ENCODE measurements at regions not wholly inside any gene's neighbourhood (a gene's known extent, or its start where the extent isn't known, plus 50 kb on each side); places are given as distances from the start of the nearest gene placed in this dataset.

- DNase-seq: no peak
These were observed 136.1 kb downstream of the PAPOLA start for GRCh38 chr14:96638041-96638855.

- no peak for DNase-seq
These were observed 137.4 kb downstream of the PAPOLA start for GRCh38 chr14:96639550-96639949.

GRCh38 chr14:96648506-96649326 is 146.5 kb downstream of the PAPOLA start:
- DNase-seq: no peak

- DNase-seq: no peak
These were observed 147.1 kb downstream of the PAPOLA start for GRCh38 chr14:96649327-96649601.

DNA sequence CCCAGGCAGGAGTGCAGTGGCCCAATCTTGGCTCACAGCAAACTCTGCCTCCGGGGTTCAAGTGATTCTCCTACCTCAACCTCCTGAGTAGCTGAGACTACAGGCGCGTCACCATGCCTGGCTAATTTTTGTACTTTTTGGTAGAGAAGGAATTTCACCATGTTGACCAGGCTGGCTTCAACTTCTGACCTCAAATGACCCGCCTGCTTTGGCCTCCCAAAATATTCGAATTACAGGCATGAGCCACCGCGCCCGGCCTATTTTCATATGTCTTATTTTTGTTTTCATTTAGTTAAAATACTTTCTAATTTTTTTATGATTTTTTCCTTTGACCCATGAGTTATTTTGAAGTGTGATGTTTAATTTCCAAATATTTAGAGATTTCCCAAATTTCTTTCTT is 143.6 kb upstream of the VRK1 start:
- DNase-seq: no peak

DNA sequence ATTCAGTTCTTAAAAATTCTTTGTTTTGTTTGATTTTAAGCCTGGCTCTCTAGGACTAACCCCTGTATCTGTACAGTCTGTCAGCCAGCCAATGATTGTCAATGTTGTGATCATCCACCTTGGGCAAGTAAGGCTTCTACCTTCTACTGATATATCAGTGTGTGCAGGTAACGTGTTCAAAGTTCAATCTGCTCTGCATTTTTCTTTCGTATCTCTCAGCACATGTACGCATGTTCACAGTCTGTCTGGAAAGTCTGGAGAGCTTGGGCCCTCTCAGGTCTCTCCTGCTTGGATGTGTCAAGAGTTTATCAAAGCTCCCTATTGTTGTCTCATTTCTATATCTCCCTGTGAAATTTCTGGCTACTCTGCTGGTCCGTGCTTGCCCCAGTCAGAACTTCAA is 138.6 kb upstream of the VRK1 start:
- no peak for DNase-seq

GRCh38 chr14:96660123-96660522 is 137.1 kb upstream of the VRK1 start:
- DNase-seq: no peak

GRCh38 chr14:96660667-96661066 is 136.5 kb upstream of the VRK1 start:
- no peak for DNase-seq

DNA sequence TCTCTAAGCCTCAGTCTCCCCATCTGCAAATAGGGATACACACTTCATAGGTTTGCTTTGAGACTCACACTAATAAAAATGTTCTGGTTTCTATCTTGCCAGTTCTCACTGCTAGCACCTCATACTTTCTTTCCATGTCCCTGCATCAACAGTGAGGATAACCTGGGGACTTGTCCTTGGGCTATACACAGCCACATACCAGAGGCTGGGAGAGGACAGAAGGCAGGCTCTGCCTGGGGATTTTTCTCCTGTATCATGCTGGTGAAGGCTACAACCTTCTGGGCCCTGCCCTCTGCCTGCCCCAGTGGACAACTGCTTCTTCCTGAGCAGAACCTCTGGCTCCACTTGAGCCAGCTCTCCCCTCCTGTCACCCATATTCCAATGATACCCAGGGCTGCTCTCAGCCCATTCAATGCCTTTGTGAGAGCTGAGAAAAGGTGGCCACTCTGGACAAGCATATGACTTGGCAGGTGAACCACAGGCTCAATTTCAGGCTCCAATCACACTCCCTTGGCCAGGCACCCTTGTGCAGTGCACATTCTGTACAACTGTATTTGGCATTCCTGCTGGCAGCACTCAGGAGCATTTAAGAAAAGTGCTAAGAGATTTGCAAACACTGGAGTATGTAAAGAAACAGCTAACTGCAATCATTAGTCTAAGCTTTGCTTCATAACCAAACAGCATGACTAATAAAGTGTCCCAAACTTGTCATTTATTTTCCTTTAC is 135.8 kb upstream of the VRK1 start:
- DNase-seq: no peak

DNA sequence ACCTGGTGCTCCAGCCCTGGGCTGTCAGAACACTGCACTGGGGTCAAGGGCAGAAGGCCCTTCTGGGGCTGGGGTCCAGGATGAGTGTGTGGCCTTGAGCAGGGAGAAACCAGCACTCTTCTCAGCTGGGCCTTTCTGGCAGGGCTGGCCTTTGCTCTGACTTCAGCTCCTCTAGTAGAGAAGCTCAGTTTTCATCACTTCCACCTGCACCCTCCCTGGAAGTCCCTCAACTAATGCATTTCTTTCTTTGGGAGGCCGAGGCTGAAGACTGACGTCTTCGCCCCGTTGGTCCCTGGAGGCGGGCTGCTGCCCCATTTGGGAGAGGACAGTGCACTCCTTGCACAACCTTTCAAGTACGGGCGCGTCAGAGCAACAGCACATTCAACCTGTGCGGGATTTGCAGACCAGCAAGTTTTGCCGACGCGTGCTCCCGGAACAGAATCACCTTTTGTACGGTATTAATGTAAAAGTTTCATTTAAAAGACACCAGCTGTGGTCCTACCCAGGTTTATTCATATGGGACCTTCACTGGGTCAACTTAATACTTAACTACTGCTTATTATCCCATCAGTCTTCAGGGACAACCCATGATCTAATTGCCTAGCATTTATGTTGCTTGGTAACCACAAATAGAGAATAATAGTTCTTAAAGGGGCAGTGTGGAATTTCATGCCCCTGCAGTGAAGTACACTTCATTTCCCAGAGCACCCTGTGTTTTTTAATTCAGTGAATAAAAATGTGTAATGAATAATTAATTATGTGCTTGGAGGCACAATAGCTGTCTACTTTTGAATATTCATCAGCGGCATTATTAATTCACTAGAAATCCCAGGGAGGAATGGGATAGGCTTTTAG is 134.8 kb upstream of the VRK1 start:
- DNase-seq: no peak

GRCh38 chr14:96663076-96663475 is 134.1 kb upstream of the VRK1 start:
- DNase-seq: no peak

- DNase-seq: no peak
These were observed 133.6 kb upstream of the VRK1 start for GRCh38 chr14:96663491-96664067.

- DNase-seq: no peak
These were observed 131.1 kb upstream of the VRK1 start for GRCh38 chr14:96666088-96666487.

GRCh38 chr14:96670391-96670790 is 126.8 kb upstream of the VRK1 start:
- DNase-seq: no peak

DNA sequence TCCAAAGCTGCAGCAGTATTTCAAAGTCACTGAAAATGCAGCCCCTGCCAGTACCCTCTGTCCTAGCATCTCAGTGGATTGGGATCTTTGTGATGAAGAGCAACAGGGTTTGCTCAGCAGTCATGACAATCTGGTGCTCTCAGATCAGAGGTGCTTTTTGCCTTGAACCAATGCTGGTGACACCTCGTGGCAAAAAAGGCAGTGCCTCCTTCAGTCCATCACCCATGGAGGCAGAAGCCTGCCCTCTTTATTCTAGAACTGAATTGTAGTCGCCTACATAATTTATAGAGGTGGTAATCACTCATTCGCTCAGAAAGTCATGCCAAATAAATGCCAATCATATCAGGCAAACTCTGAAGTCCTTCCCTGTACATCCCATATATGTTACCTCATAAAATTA is 126.0 kb upstream of the VRK1 start:
- DNase-seq: no peak

- no peak for DNase-seq
These were observed 123.5 kb upstream of the VRK1 start for GRCh38 chr14:96673706-96674105.

DNA sequence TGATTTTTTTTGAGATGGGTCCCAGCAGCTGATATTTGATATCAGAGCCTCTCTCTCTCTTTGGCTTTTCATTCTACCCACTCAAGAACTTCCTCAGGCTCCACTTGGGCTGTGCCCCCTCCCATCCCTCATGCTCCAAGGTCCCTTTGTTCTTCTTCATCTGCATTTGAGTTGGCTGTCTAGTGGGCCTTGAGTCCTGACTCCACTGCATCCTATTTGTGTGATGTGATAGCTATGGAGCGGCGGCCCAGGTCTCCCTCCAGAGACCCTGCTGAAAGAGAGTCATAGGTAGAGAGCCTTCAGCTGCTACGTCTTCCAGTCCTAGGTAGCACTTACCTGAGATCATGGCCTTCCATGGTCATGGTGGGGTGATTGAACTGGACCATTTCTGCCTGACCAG is 123.1 kb upstream of the VRK1 start:
- no peak for DNase-seq

DNA sequence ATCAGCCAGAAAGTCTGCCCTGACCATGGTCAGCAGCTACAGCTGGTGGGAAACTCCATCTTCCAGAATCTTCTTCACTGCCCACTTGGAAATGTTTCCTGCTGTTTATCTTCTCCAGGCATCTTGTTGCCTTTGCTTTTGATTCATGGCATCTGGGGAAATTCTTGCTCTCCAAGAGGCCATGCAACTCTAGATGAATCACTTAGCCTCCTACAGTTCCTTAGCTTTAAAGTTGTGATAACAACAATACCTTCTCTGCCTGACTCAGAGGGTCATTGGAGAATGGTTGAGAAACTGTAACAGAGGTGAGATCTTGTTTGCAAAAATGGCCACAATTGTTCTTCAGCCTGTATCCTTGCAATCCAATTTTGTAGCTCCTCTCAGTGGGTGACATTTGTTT is 121.0 kb upstream of the VRK1 start:
- no peak for DNase-seq

- DNase-seq: no peak
These were observed 115.4 kb upstream of the VRK1 start for GRCh38 chr14:96681829-96682228.

DNA sequence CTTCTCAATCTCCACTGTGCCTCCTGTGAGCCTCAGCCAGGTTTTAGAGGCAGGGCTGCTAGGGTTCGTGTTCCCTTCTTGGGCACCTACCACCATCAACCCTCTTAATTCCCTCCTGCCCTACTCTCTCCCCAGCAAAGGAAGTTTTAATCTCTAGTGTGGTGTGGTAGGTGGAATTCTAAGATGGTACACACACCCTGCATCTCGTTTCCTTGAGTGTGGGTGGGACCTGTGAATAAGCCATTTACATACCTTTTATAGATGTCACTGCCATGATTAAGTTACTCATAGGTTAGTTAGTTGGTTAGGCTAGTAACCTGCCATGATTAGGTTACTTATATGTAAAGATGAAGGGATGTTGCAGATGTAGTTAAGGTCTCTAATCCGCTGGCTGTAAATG is 114.8 kb upstream of the VRK1 start:
- DNase-seq: no peak

DNA sequence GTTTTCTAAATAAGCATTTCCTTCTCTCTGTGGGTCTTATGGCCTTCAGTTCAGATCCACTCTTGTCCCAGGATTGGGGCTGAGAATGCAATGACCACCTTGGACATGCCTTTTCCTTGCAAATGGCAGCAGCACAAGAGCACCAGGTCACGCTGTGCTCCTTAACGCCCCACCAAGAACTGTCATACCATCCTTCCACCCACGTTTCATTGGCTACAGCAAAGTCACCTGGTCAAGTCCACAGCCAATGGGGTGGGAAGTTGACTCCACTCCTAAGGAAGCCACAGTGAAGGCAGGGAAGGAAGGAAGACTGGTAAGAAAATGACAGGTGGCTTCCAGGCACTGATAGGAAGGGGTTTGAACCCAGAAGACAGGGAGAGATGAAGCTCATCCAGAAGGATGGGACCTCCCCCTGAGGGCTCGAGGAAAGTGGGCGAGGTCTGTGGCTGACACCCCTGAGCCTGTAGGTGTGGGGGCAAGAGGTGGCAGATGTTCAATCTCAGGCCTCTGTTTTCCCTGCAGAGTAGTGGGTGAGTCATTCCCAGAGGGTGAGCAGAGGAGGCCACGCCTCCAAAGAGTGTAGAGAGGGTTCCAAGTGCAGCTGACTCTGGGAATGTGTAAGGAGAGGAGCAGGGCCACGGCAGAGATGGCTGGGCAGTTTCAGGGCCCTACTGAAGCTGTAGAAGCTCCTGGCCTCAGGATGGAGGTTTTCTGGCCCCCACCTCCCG is 113.5 kb upstream of the VRK1 start:
- no peak for DNase-seq
